Activated CD4-positive, alpha-beta T cell treated with anti-CD3 and anti-CD28 coated beads, Interleukin-2, amount 10 ng/mL, durations not matched to agents 7 days and 5 days (primary cell): ENCODE measurements at regions not wholly inside any gene's neighbourhood (a gene's known extent, or its start where the extent isn't known, plus 50 kb on each side); places are given as distances from the start of the nearest gene placed in this dataset.

ENCODE experiments used
- CTCF ChIA-PET: fragments of 350-600 bp; sonication (Branson Sonifier 250); formaldehyde crosslinking; loops from one replicate; lab custom pipeline; 2021; ENCODE audit warnings: antibody characterized with exemption; lab: Charles Lee
- POLR2A ChIA-PET: fragments of 350-600 bp; sonication (Branson Sonifier 250); formaldehyde crosslinking; loops from one replicate; lab custom pipeline; 2021; ENCODE audit warnings: antibody characterized with exemption; lab: Charles Lee
- DNase-seq: peaks from one replicate; pipeline ENCODE4 v3.0.0-alpha.2; 2020
- H3K27ac Mint-ChIP-seq: one replicate; pipeline ENCODE4 v1.8.0; 2021; ENCODE audit warnings: mild to moderate bottlenecking, moderate library complexity, mixed read lengths
- H3K27me3 Mint-ChIP-seq: one replicate; pipeline ENCODE4 v1.8.0; 2021; ENCODE audit warnings: mixed read lengths
- H3K36me3 Mint-ChIP-seq: one replicate; pipeline ENCODE4 v1.8.0; 2021; ENCODE audit warnings: low read depth, mixed read lengths
- H3K4me1 Mint-ChIP-seq: one replicate; pipeline ENCODE4 v1.8.0; 2021; ENCODE audit warnings: mixed read lengths
- H3K4me3 Mint-ChIP-seq: one replicate; pipeline ENCODE4 v1.8.0; 2021; ENCODE audit warnings: mild to moderate bottlenecking, moderate library complexity, mixed read lengths
- H3K9me3 Mint-ChIP-seq: one replicate; pipeline ENCODE4 v1.8.0; 2021; ENCODE audit warnings: mixed read lengths

- no peak overlapping the region for H3K27ac Mint-ChIP-seq
- POLR2A ChIA-PET, result no interaction called here
- peaks cover 2% of the 10 kb centered on the region for H3K27me3 Mint-ChIP-seq
- no peaks in the 10 kb centered on the region for H3K36me3 Mint-ChIP-seq
- CTCF ChIA-PET, result interaction anchor here (0.5 kb wide), 1 partner anchor 11 kb away, joined by 3 read pairs; no protein-coding TSS in a partner anchor
- H3K4me3 Mint-ChIP-seq, result no peak overlapping the region
- no peaks in the 10 kb centered on the region for H3K4me1 Mint-ChIP-seq
- H3K9me3 Mint-ChIP-seq, result no peaks in the 10 kb centered on the region
- DNase-seq, result no peak
Measured at GRCh38 chr11:105296386-105296785, 156.8 kb upstream of the CARD18 start.

- Mint-ChIP-seq H3K4me1 (no peaks in the 10 kb centered on the region), H3K9me3 (no peaks in the 10 kb centered on the region), H3K27ac (no peak overlapping the region), H3K36me3 (no peaks in the 10 kb centered on the region), H3K27me3 (peaks cover 6% of the 10 kb centered on the region), H3K4me3 (no peak overlapping the region)
- CTCF ChIA-PET, result no interaction called here
- POLR2A ChIA-PET, result no interaction called here
- no peak for DNase-seq
Measured at GRCh38 chr11:105282658-105283057, 143.1 kb upstream of the CARD18 start.

GRCh38 chr11:105274631-105275030 is 135.1 kb upstream of the CARD18 start:
- Mint-ChIP-seq H3K27ac (no peak overlapping the region), H3K4me3 (no peak overlapping the region), H3K36me3 (no peaks in the 10 kb centered on the region), H3K27me3 (peaks cover 2% of the 10 kb centered on the region), H3K9me3 (no peaks in the 10 kb centered on the region), H3K4me1 (no peaks in the 10 kb centered on the region)
- no peak for DNase-seq
- POLR2A ChIA-PET, result no interaction called here
- CTCF ChIA-PET, result no interaction called here

- no peak for DNase-seq
- CTCF ChIA-PET, result no interaction called here
- H3K4me1 Mint-ChIP-seq, result no peaks in the 10 kb centered on the region
- peaks cover 2% of the 10 kb centered on the region for H3K27me3 Mint-ChIP-seq
- no peaks in the 10 kb centered on the region for H3K9me3 Mint-ChIP-seq
- H3K4me3 Mint-ChIP-seq, result no peak overlapping the region
- POLR2A ChIA-PET, result no interaction called here
- H3K36me3 Mint-ChIP-seq, result no peaks in the 10 kb centered on the region
- no peak overlapping the region for H3K27ac Mint-ChIP-seq
Measured at GRCh38 chr11:105273660-105274280, 134.2 kb upstream of the CARD18 start.

- no peak overlapping the region for H3K4me3 Mint-ChIP-seq
Measured at GRCh38 chr11:105269862-105270261, 130.3 kb upstream of the CARD18 start.

GRCh38 chr11:105268404-105269062 is 129.0 kb upstream of the CARD18 start:
- DNase-seq, result no peak
- H3K27me3 Mint-ChIP-seq, result peaks cover 3% of the 10 kb centered on the region
- ChIA-PET CTCF (no interaction called here), POLR2A (no interaction called here)
- no peaks in the 10 kb centered on the region for H3K9me3 Mint-ChIP-seq
- no peak overlapping the region for H3K27ac Mint-ChIP-seq
- H3K36me3 Mint-ChIP-seq, result no peaks in the 10 kb centered on the region
- no peaks in the 10 kb centered on the region for H3K4me1 Mint-ChIP-seq
- no peak overlapping the region for H3K4me3 Mint-ChIP-seq

More at GRCh38 chr11:105269862-105270261, 130.3 kb upstream of the CARD18 start:
- ChIA-PET CTCF (no interaction called here), POLR2A (no interaction called here)
- Mint-ChIP-seq H3K27ac (no peak overlapping the region), H3K36me3 (no peaks in the 10 kb centered on the region), H3K27me3 (no peaks in the 10 kb centered on the region), H3K9me3 (no peaks in the 10 kb centered on the region), H3K4me1 (no peaks in the 10 kb centered on the region)
- DNase-seq, result no peak

- ChIA-PET CTCF (no interaction called here), POLR2A (no interaction called here)
- H3K27ac Mint-ChIP-seq, result no peak overlapping the region
Measured at GRCh38 chr11:105265845-105266244, 126.3 kb upstream of the CARD18 start.

GRCh38 chr11:105260976-105261375 is 121.4 kb upstream of the CARD18 start:
- Mint-ChIP-seq H3K27ac (no peak overlapping the region), H3K4me1 (no peaks in the 10 kb centered on the region), H3K36me3 (no peaks in the 10 kb centered on the region), H3K27me3 (peaks cover 3% of the 10 kb centered on the region), H3K9me3 (no peaks in the 10 kb centered on the region), H3K4me3 (no peak overlapping the region)
- CTCF ChIA-PET, result no interaction called here
- POLR2A ChIA-PET, result no interaction called here
- DNase-seq, result no peak

More at GRCh38 chr11:105265845-105266244, 126.3 kb upstream of the CARD18 start:
- no peak for DNase-seq
- Mint-ChIP-seq H3K36me3 (no peaks in the 10 kb centered on the region), H3K4me1 (no peaks in the 10 kb centered on the region), H3K4me3 (no peak overlapping the region), H3K27me3 (peaks cover 3% of the 10 kb centered on the region), H3K9me3 (no peaks in the 10 kb centered on the region)

- DNase-seq, result no peak
- H3K9me3 Mint-ChIP-seq, result no peaks in the 10 kb centered on the region
- CTCF ChIA-PET, result no interaction called here
- no peaks in the 10 kb centered on the region for H3K4me1 Mint-ChIP-seq
- H3K36me3 Mint-ChIP-seq, result no peaks in the 10 kb centered on the region
- POLR2A ChIA-PET, result no interaction called here
- H3K4me3 Mint-ChIP-seq, result no peak overlapping the region
- H3K27me3 Mint-ChIP-seq, result peaks cover 2% of the 10 kb centered on the region
- no peak overlapping the region for H3K27ac Mint-ChIP-seq
Measured at GRCh38 chr11:105245781-105246315, 106.3 kb upstream of the CARD18 start.

- DNase-seq, result no peak
- H3K27me3 Mint-ChIP-seq, result peaks cover 2% of the 10 kb centered on the region
- H3K4me3 Mint-ChIP-seq, result no peak overlapping the region
- H3K4me1 Mint-ChIP-seq, result no peaks in the 10 kb centered on the region
- H3K36me3 Mint-ChIP-seq, result no peaks in the 10 kb centered on the region
- H3K9me3 Mint-ChIP-seq, result no peaks in the 10 kb centered on the region
- CTCF ChIA-PET, result no interaction called here
- H3K27ac Mint-ChIP-seq, result no peak overlapping the region
- POLR2A ChIA-PET, result no interaction called here
Measured at GRCh38 chr11:105244160-105244825, 104.7 kb upstream of the CARD18 start.

- Mint-ChIP-seq H3K27ac (no peak overlapping the region), H3K4me1 (no peaks in the 10 kb centered on the region), H3K9me3 (no peaks in the 10 kb centered on the region), H3K4me3 (no peak overlapping the region), H3K27me3 (peaks cover 4% of the 10 kb centered on the region), H3K36me3 (no peaks in the 10 kb centered on the region)
- CTCF ChIA-PET, result no interaction called here
- DNase-seq, result no peak
- POLR2A ChIA-PET, result no interaction called here
Measured at GRCh38 chr11:105241136-105241535, 101.6 kb upstream of the CARD18 start.

- ChIA-PET CTCF (no interaction called here), POLR2A (no interaction called here)
- no peak for DNase-seq
- Mint-ChIP-seq H3K36me3 (no peaks in the 10 kb centered on the region), H3K9me3 (no peaks in the 10 kb centered on the region), H3K27me3 (peaks cover 3% of the 10 kb centered on the region), H3K4me3 (no peak overlapping the region), H3K4me1 (no peaks in the 10 kb centered on the region), H3K27ac (no peak overlapping the region)
Measured at GRCh38 chr11:105236664-105237063, 97.1 kb upstream of the CARD18 start.

GRCh38 chr11:105233285-105233684 is 93.7 kb upstream of the CARD18 start:
- Mint-ChIP-seq H3K27ac (no peak overlapping the region), H3K36me3 (no peaks in the 10 kb centered on the region), H3K4me3 (no peak overlapping the region), H3K27me3 (peaks cover 5% of the 10 kb centered on the region), H3K9me3 (no peaks in the 10 kb centered on the region), H3K4me1 (no peaks in the 10 kb centered on the region)
- POLR2A ChIA-PET, result no interaction called here
- DNase-seq, result no peak
- CTCF ChIA-PET, result no interaction called here
